ENCODE measurements at regions not wholly inside any gene's neighbourhood (a gene's known extent, or its start where the extent isn't known, plus 50 kb on each side); places are given as distances from the start of the nearest gene placed in this dataset.

GRCh38 chrX:45428831-45429230 lies 228.2 kb upstream of the DIPK2B start:
- Histone ChIP-seq H3K9me3 (ENCODE audit: control insufficient read depth, low read depth, low read length) (no peaks in the 10 kb centered on the region), H4K8ac (replicated peaks; ENCODE audit: insufficient read length, low read depth, low read length) (no peak overlapping the region), H3K14ac (ENCODE audit: insufficient read depth, low read length) (no peak overlapping the region), H3K23ac (ENCODE audit: insufficient read length, low read depth, low read length) (no peak overlapping the region), H2AK5ac (ENCODE audit: insufficient read length, low read length) (no peak overlapping the region), H2AFZ (ENCODE audit: low read length) (no peak overlapping the region), H3K23me2 (ENCODE audit: insufficient read length, low read depth, low read length, poor library complexity, severe bottlenecking) (no peaks in the 10 kb centered on the region), H4K20me1 (ENCODE audit: control insufficient read depth, insufficient read depth, insufficient read length) (no peaks in the 10 kb centered on the region), H4K91ac (ENCODE audit: insufficient read length, low read depth, low read length) (no peak overlapping the region), H3K4ac (ENCODE audit: low read depth, low read length) (no peak overlapping the region), H3K27ac (ENCODE audit: insufficient read length, low read depth, low read length) (no peak overlapping the region), H2BK12ac (ENCODE audit: insufficient read length, low read depth, low read length) (no peak overlapping the region), H3K56ac (ENCODE audit: insufficient read length, low read depth, low read length) (no peak overlapping the region), H3T11ph (ENCODE audit: low read length) (no peak overlapping the region), H2BK15ac (ENCODE audit: low read depth, low read length) (no peak overlapping the region), H3K4me1 (ENCODE audit: insufficient read depth, low read length) (no peaks in the 10 kb centered on the region; the same call in 1 of the 2 replicates), H3K79me1 (ENCODE audit: insufficient read depth, low read depth, low read length, poor library complexity, severe bottlenecking) (no peaks in the 10 kb centered on the region), H3K27me3 (ENCODE audit: insufficient read depth, low read length) (no peaks in the 10 kb centered on the region), H2BK20ac (ENCODE audit: low read depth, low read length, poor library complexity, severe bottlenecking) (no peak overlapping the region), H4K5ac (ENCODE audit: insufficient read length, low read depth, low read length) (no peak overlapping the region), H2BK5ac (ENCODE audit: insufficient read length, low read length) (no peak overlapping the region), H3K9ac (ENCODE audit: extremely low read depth, insufficient read length, low read length) (no peak overlapping the region), H3K79me2 (ENCODE audit: insufficient read depth, low read length) (no peaks in the 10 kb centered on the region), H3K4me2 (ENCODE audit: insufficient read depth, insufficient read length, low read length) (no peak overlapping the region), H3K18ac (ENCODE audit: insufficient read length, low read depth, low read length) (no peak overlapping the region), H2BK120ac (ENCODE audit: low read depth, low read length, poor library complexity, severe bottlenecking) (no peak overlapping the region)
- TF ChIP-seq, protein P1, sequence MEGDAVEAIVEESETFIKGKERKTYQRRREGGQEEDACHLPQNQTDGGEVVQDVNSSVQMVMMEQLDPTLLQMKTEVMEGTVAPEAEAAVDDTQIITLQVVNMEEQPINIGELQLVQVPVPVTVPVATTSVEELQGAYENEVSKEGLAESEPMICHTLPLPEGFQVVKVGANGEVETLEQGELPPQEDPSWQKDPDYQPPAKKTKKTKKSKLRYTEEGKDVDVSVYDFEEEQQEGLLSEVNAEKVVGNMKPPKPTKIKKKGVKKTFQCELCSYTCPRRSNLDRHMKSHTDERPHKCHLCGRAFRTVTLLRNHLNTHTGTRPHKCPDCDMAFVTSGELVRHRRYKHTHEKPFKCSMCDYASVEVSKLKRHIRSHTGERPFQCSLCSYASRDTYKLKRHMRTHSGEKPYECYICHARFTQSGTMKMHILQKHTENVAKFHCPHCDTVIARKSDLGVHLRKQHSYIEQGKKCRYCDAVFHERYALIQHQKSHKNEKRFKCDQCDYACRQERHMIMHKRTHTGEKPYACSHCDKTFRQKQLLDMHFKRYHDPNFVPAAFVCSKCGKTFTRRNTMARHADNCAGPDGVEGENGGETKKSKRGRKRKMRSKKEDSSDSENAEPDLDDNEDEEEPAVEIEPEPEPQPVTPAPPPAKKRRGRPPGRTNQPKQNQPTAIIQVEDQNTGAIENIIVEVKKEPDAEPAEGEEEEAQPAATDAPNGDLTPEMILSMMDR (conservative IDR thresholded peaks at IDR 0.05) = no peak
- H3K4me1 Mint-ChIP-seq = peaks cover 12% of the 10 kb centered on the region in 2 experiments
- DNase-seq = no peak
- no CpG with 5 or more reads among the region's 2 CpGs for WGBS (ENCODE audit: extremely low coverage, insufficient read length, low lambda C conversion rate)
- no peak overlapping the region for H3K4me3 Mint-ChIP-seq
- peaks cover 4 to 8% (median 7%) of the 10 kb centered on the region in 3 experiments; a peak in 5 of 7 replicates for H3K36me3 Mint-ChIP-seq (ENCODE audit: insufficient read depth in 1 of 3, low read depth in 3 of 3)
- H3K27me3 Mint-ChIP-seq (ENCODE audit: low read depth) = no peaks in the 10 kb centered on the region
- peaks cover 63 to 64% of the 10 kb centered on the region in 2 experiments for H3K9me3 Mint-ChIP-seq
- no peak overlapping the region for H3K27ac Mint-ChIP-seq
